Small intestine (tissue), 7 donors: ENCODE measurements at regions not wholly inside any gene's neighbourhood (a gene's known extent, or its start where the extent isn't known, plus 50 kb on each side); places are given as distances from the start of the nearest gene placed in this dataset.

Experiments
- DNase-seq, 2 donors: peaks; one replicate each; pipeline versions ENCODE4 v3.0.0 to v3.0.0-alpha.2; 2013
- FAIRE-seq: peaks from 2 replicates; lab custom pipeline; 2012; peaks lifted over from hg19 to GRCh38; lab: Jason Lieb, UNC
- H3K27ac ChIP-seq, 3 donors: one replicate each; pipeline ENCODE4 v1.5.1; 2013; ENCODE audit warnings: low read length in 2 of 3, mild to moderate bottlenecking in 2 of 3, control low read depth in 1 of 3, inconsistent platforms in 1 of 3, low read depth in 1 of 3, moderate library complexity in 1 of 3
- H3K27me3 ChIP-seq, 3 donors: one replicate each; pipeline ENCODE4 v1.6.1; 2013; ENCODE audit warnings: low read length in 3 of 3, inconsistent platforms in 1 of 3; ENCODE audit not compliant: control insufficient read depth in 3 of 3, insufficient read depth in 3 of 3
- H3K36me3 ChIP-seq, 3 donors: one replicate each; pipeline ENCODE4 v1.6.1; 2013; ENCODE audit warnings: low read length in 3 of 3, inconsistent platforms in 1 of 3, low read depth in 1 of 3, mild to moderate bottlenecking in 1 of 3, moderate library complexity in 1 of 3; ENCODE audit not compliant: control insufficient read depth in 3 of 3, insufficient read depth in 2 of 3
- H3K4me1 ChIP-seq, 3 donors: one replicate each; pipeline ENCODE4 v1.6.1; 2013; ENCODE audit warnings: low read length in 2 of 3, inconsistent platforms in 1 of 3, low read depth in 1 of 3, mild to moderate bottlenecking in 1 of 3, moderate library complexity in 1 of 3; ENCODE audit not compliant: control insufficient read depth in 3 of 3, insufficient read depth in 2 of 3
- H3K4me3 ChIP-seq, 3 donors: one replicate each; pipeline ENCODE4 v1.5.1; 2013; ENCODE audit warnings: low read length in 3 of 3, control low read depth in 1 of 3, inconsistent platforms in 1 of 3, low read depth in 1 of 3, mild to moderate bottlenecking in 1 of 3, moderate library complexity in 1 of 3
- H3K9me3 ChIP-seq, 2 donors: one replicate each; pipeline ENCODE4 v1.6.1; 2013; ENCODE audit warnings: low read depth in 1 of 2, low read length in 1 of 2; ENCODE audit not compliant: control insufficient read depth in 2 of 2, insufficient read depth in 1 of 2
- WGBS, 3 donors: extraction: QIAGEN DNeasy Blood & Tissue Kit; methylation state at CpG; one replicate each; pipeline ENCODE4 v1.1.7; 2013; 5-methylcytosine and 5-hydroxymethylcytosine counted together
- donor health status: healthy with polysubstance abuse.
- donor health status: control.
- donor health status: control.
- donor health status: Bipolar disorder and iron deficiency.
- donor health status: healthy.

DNA sequence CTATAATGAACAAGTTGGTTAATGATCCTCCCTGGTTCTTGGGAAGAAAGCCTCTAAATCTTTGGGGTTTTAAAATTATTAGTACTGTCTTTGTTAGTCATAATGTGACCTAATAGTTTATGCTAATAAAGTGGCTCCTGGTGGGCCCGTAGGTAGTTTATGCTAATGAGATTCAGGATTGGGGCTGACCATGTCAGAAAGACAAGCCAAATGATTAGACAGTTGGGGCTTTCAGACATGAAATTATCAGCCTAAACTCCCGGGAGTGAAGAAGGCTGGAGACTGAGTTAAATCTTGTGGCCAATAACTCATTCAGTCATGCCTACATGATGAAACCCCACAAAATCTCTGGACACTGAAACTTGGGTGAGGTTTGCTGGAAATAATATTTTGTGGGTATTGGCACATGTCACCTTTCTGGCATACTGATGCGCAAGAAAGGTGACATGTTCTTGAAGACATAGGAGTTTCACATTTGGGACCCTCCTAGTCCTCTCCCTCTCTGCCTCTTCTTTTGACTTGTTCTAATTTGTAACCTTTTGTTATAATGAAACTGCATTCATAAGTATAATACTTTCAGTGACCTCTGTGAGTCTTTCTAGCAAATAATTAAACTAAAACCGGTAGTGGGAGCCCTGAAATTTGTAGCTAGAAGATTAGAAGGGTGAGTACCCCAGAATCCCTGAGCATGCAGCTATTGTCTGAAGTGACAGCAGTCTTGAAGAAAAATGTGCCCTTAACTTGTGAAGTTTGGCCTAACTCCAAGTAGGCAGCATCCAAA, 196.8 kb upstream of the FSTL5 start:
- no peak overlapping the region for H3K27ac ChIP-seq
- WGBS, 3 donors = 64 to 76% (median 71%) methylated on average over 4 of the region's 4 CpGs

GRCh38 chr4:162356181-162356580, 192.4 kb upstream of the FSTL5 start:
- WGBS, 3 donors = 64 to 77% (median 69%) methylated on average over 2 of the region's 2 CpGs
- H3K36me3 ChIP-seq = no peaks in the 10 kb centered on the region
- H3K27me3 ChIP-seq = no peaks in the 10 kb centered on the region
- no peaks in the 10 kb centered on the region for H3K4me1 ChIP-seq
- DNase-seq (no peak), FAIRE-seq (no peak)
- H3K4me3 ChIP-seq = no peak overlapping the region
- no peaks in the 10 kb centered on the region for H3K9me3 ChIP-seq
- H3K27ac ChIP-seq = no peak overlapping the region

More for the DNA sequence above, 196.8 kb upstream of the FSTL5 start:
- Histone ChIP-seq H3K4me1 (no peaks in the 10 kb centered on the region), H3K27me3 (no peaks in the 10 kb centered on the region), H3K4me3 (no peak overlapping the region), H3K36me3 (no peaks in the 10 kb centered on the region), H3K9me3 (no peaks in the 10 kb centered on the region)
- DNase-seq (no peak), FAIRE-seq (no peak)

GRCh38 chr4:162352580-162353107, 188.8 kb upstream of the FSTL5 start:
- Histone ChIP-seq H3K4me3 (no peak overlapping the region), H3K27me3 (no peaks in the 10 kb centered on the region), H3K4me1 (no peaks in the 10 kb centered on the region), H3K9me3 (no peaks in the 10 kb centered on the region), H3K36me3 (no peaks in the 10 kb centered on the region), H3K27ac (no peak overlapping the region)
- no peak for DNase-seq
- no peak for FAIRE-seq
- 83 to 94% (median 87%) methylated on average over 1 of the region's 1 CpG for WGBS, 3 donors

GRCh38 chr4:162350331-162350730, 186.5 kb upstream of the FSTL5 start:
- Histone ChIP-seq H3K4me1 (no peaks in the 10 kb centered on the region), H3K36me3 (no peaks in the 10 kb centered on the region), H3K9me3 (no peaks in the 10 kb centered on the region), H3K27me3 (no peaks in the 10 kb centered on the region), H3K4me3 (no peak overlapping the region), H3K27ac (no peak overlapping the region)
- FAIRE-seq (no peak), DNase-seq (no peak)
- WGBS, 3 donors = 36 to 52% (median 39%) methylated on average over 2 of the region's 2 CpGs

DNA sequence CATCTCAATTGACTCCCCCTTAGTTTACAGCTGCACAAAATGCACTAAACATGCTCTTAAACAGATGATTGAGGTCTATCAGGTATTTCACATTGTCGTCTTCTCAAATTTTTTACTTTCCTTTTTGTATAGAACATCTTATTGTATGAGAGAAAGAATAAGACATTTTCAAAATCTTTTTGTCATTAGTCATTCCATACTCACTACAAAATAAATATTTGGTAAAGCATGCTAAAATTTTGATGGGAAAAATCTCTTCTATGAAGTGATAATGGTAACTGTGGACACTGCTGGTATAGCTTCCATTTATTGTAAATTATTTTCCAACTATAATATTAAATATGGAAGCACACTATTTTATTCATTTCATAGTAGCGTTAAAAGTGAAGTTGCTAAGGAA, 185.6 kb upstream of the FSTL5 start:
- no peak overlapping the region for H3K27ac ChIP-seq
- H3K4me3 ChIP-seq = no peak overlapping the region
- H3K36me3 ChIP-seq = no peaks in the 10 kb centered on the region
- H3K27me3 ChIP-seq = no peaks in the 10 kb centered on the region
- DNase-seq = no peak
- FAIRE-seq = no peak
- no peaks in the 10 kb centered on the region for H3K4me1 ChIP-seq
- WGBS, 3 donors = 76 to 82% (median 81%) methylated on average over 2 of the region's 2 CpGs
- H3K9me3 ChIP-seq = no peaks in the 10 kb centered on the region

DNA sequence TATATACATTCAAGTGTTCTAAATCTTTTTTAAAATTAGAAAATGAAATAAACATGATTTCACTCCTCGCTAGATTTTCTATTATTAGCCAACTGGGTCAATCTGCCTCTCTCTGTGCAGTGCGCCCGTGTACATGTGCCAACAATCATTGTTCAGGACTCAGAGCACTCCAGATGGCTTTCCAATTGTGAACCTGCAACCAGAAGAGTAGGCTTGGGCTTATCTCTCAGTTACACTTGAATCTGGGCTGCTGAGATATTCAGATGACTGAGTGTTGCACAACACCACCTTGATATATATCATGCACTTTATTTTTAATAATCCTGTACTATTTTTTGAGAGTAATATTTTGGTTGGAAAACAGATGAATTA, 184.0 kb upstream of the FSTL5 start:
- peaks cover 0 to 3% of the 10 kb centered on the region in 2 donors for H3K9me3 ChIP-seq
- no peaks in the 10 kb centered on the region for H3K4me1 ChIP-seq
- no peak overlapping the region for H3K4me3 ChIP-seq
- no peak for FAIRE-seq
- DNase-seq = no peak
- no peaks in the 10 kb centered on the region for H3K27me3 ChIP-seq
- H3K27ac ChIP-seq = no peak overlapping the region
- WGBS, 3 donors = 27 to 57% (median 42%) methylated on average over 3 of the region's 3 CpGs
- no peaks in the 10 kb centered on the region for H3K36me3 ChIP-seq

DNA sequence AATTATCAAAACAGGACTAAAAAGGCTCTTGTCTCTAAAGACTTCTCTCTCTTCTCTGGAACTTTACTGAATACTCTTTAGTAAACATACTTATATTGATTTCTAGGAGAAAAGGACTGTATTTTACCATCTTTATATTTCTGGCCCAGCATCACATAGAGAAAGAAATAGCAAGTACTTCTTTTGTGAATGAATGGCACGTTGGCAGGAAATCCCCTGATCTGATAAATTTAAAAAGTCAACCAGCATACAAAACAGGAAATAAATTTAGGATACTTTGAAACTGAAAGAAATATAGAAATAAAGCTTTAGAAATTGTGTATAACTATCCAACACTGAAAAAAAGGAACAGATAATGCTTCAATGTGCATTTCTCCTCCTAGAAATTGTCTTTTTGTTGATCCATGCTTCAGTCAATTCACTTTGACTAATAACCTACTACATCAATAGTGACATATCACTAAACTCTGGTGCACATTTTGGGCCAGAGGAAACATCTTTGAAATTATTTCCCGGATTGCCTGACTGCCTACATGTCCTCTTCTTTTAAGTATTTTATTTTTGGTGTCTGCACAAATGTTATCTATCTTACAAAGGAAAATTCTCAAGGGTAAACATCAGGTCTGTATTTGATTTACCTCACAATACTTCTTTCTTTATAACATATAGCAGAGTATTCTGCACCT, 183.5 kb upstream of the FSTL5 start:
- Histone ChIP-seq H3K27ac (no peak overlapping the region), H3K36me3 (no peaks in the 10 kb centered on the region), H3K4me1 (no peaks in the 10 kb centered on the region), H3K4me3 (no peak overlapping the region), H3K9me3 (peaks cover 0 to 3% of the 10 kb centered on the region in 2 donors), H3K27me3 (no peaks in the 10 kb centered on the region)
- DNase-seq (no peak), FAIRE-seq (no peak)
- WGBS, 3 donors = 24 to 39% (median 30%) methylated on average over 2 of the region's 2 CpGs

- Histone ChIP-seq H3K4me1 (no peaks in the 10 kb centered on the region), H3K36me3 (no peaks in the 10 kb centered on the region), H3K27ac (no peak overlapping the region), H3K9me3 (peaks cover 0 to 3% of the 10 kb centered on the region in 2 donors), H3K27me3 (no peaks in the 10 kb centered on the region), H3K4me3 (no peak overlapping the region)
- WGBS, 3 donors = 0 to 84% (median 10%) methylated on average over 1 of the region's 1 CpG
- no peak for DNase-seq
- FAIRE-seq = no peak
Observed at GRCh38 chr4:162343967-162344366, 180.2 kb upstream of the FSTL5 start.
